Activated naive CD8-positive, alpha-beta T cell treated with anti-CD3 and anti-CD28 coated beads, Interleukin-2, amount 50 U/mL, for 24 hours (primary cell): ENCODE measurements at regions not wholly inside any gene's neighbourhood (a gene's known extent, or its start where the extent isn't known, plus 50 kb on each side); places are given as distances from the start of the nearest gene placed in this dataset.
"Not testable (repeated sequence)": the region's sequence is repeated elsewhere in the genome, so short reads cannot be mapped to it uniquely, and the experiment has no call there.

Experiments used
- ATAC-seq: fragments of 150-1000 bp; cut with Tn5 transposase; one replicate; pipeline ENCODE4 v1.10.0; 2021
- DNase-seq: peaks from one replicate; pipeline ENCODE4 v3.0.0; 2021
- H3K27ac Mint-ChIP-seq: one replicate; pipeline ENCODE4 v1.8.0; 2021; ENCODE audit warnings: mild to moderate bottlenecking, mixed read lengths
- H3K27me3 Mint-ChIP-seq: one replicate; pipeline ENCODE4 v1.8.0; 2021; ENCODE audit warnings: mixed read lengths
- H3K36me3 Mint-ChIP-seq: one replicate; pipeline ENCODE4 v1.8.0; 2021; ENCODE audit warnings: low read depth, mixed read lengths
- H3K4me1 Mint-ChIP-seq: one replicate; pipeline ENCODE4 v1.8.0; 2021; ENCODE audit warnings: mixed read lengths
- H3K4me3 Mint-ChIP-seq: one replicate; pipeline ENCODE4 v1.8.0; 2021; ENCODE audit warnings: mild to moderate bottlenecking, moderate library complexity, mixed read lengths
- H3K9me3 Mint-ChIP-seq: one replicate; pipeline ENCODE4 v1.8.0; 2021; ENCODE audit warnings: mixed read lengths

- DNase-seq, result no peak
- no peaks in the 10 kb centered on the region for H3K36me3 Mint-ChIP-seq
- H3K27ac Mint-ChIP-seq, result no peak overlapping the region
- H3K4me1 Mint-ChIP-seq, result no peaks in the 10 kb centered on the region
- H3K9me3 Mint-ChIP-seq, result no peaks in the 10 kb centered on the region
- no peaks in the 10 kb centered on the region for H3K27me3 Mint-ChIP-seq
- no peak for ATAC-seq
- H3K4me3 Mint-ChIP-seq, result no peak overlapping the region
These were observed 799.1 kb upstream of the SPRY2 start for GRCh38 chr13:81139987-81140386.

- DNase-seq, result no peak
These were observed 797.5 kb upstream of the SPRY2 start for GRCh38 chr13:81138353-81138980.

GRCh38 chr13:81133066-81133465, 792.1 kb upstream of the SPRY2 start:
- no peaks in the 10 kb centered on the region for H3K36me3 Mint-ChIP-seq
- H3K4me3 Mint-ChIP-seq, result no peak overlapping the region
- H3K4me1 Mint-ChIP-seq, result no peaks in the 10 kb centered on the region
- peaks cover 8% of the 10 kb centered on the region for H3K9me3 Mint-ChIP-seq
- no peaks in the 10 kb centered on the region for H3K27me3 Mint-ChIP-seq
- ATAC-seq (no peak), DNase-seq (no peak)
- H3K27ac Mint-ChIP-seq, result no peak overlapping the region

More at GRCh38 chr13:81138353-81138980, 797.5 kb upstream of the SPRY2 start:
- Mint-ChIP-seq H3K27ac (no peak overlapping the region), H3K27me3 (no peaks in the 10 kb centered on the region), H3K4me1 (no peaks in the 10 kb centered on the region), H3K9me3 (no peaks in the 10 kb centered on the region), H3K4me3 (no peak overlapping the region), H3K36me3 (no peaks in the 10 kb centered on the region)
- ATAC-seq, result no peak

GRCh38 chr13:81117416-81117815, 776.5 kb upstream of the SPRY2 start:
- Mint-ChIP-seq H3K4me3 (no peak overlapping the region), H3K27me3 (no peaks in the 10 kb centered on the region), H3K36me3 (no peaks in the 10 kb centered on the region), H3K4me1 (no peaks in the 10 kb centered on the region), H3K9me3 (no peaks in the 10 kb centered on the region), H3K27ac (no peak overlapping the region)
- no peak for DNase-seq
- ATAC-seq, result no peak

GRCh38 chr13:81116461-81117282, 775.7 kb upstream of the SPRY2 start:
- no peak for ATAC-seq
- Mint-ChIP-seq H3K9me3 (no peaks in the 10 kb centered on the region), H3K36me3 (no peaks in the 10 kb centered on the region), H3K27ac (no peak overlapping the region), H3K27me3 (no peaks in the 10 kb centered on the region), H3K4me1 (no peaks in the 10 kb centered on the region), H3K4me3 (no peak overlapping the region)
- DNase-seq, result no peak

DNA sequence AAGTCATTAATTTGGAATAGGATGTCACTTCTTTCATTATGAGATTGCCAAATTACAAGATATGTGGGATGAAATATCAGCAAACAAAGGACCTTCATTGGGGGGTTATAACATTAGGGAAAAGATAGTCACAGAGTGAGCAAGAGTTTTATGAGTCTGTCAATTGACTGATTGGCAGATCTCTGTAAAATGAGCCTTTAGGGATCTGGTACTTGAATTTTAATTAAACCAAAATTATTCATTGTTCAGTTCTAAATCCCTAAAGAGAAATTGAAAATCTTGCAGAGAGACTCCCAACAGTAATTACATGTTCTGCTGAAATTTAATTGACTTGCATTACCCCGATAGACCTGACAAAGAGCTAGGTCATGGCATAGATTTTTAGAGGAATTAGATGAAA, 768.1 kb upstream of the SPRY2 start:
- DNase-seq, result no peak
- no peaks in the 10 kb centered on the region for H3K36me3 Mint-ChIP-seq
- no peak overlapping the region for H3K27ac Mint-ChIP-seq
- H3K4me1 Mint-ChIP-seq, result no peaks in the 10 kb centered on the region
- no peak for ATAC-seq
- no peak overlapping the region for H3K4me3 Mint-ChIP-seq
- H3K9me3 Mint-ChIP-seq, result peaks cover 7% of the 10 kb centered on the region
- no peaks in the 10 kb centered on the region for H3K27me3 Mint-ChIP-seq

DNA sequence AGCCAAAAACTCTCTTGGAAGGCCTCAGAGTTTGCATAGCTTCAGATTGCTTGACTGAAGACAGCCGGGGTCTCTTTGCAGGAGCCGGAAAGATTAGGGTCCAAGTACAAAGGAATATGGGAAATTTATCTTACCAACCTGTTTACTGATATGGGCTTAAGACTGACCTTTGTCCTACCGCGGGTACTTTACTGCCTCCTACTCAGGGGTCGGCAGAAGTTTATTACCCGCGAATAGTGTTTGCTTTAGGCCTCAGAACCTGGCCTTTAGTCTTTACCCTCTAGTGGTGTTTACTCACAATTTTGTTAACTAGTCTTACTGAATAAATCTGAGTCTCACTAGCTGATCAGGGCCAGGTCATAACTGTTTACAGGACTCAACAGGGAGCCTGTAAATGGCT, 765.4 kb upstream of the SPRY2 start:
- Mint-ChIP-seq H3K27me3 (no peaks in the 10 kb centered on the region), H3K27ac (no peak overlapping the region), H3K36me3 (no peaks in the 10 kb centered on the region), H3K9me3 (peaks cover 10% of the 10 kb centered on the region), H3K4me3 (no peak overlapping the region), H3K4me1 (no peaks in the 10 kb centered on the region)
- ATAC-seq (no peak), DNase-seq (no peak)

DNA sequence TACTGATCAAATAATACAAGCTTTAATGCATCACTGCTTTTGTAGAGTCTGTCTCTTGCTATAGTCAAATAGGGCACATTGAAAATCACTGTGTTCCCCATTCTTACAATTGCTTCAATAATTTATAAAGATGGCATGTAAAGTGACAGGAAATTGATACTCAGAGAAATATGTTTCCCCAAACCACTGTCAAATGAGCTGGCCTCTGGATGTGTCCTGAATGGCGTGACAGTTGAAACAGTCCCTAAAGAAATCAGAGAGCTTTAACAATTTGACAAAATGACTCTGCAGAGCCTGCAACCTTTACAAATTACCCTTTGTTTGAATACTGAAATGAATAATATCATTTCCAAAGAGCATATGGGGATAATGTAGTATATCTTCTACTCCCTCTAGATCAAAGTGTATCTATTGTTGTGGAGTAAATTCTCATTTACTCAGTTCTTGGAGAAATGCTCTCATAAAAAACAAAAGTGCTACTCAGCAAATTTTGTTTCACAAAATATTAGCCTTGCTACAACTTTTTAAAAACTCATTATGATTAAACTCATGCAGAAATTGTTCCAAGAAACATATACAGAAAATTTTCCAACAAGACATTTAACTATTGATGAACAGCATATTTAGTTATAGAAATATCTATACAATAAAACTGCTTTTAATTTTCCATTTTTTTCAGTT, 763.2 kb upstream of the SPRY2 start:
- ATAC-seq, result no peak
- Mint-ChIP-seq H3K27me3 (no peaks in the 10 kb centered on the region), H3K27ac (no peak overlapping the region), H3K9me3 (peaks cover 20% of the 10 kb centered on the region), H3K4me1 (no peaks in the 10 kb centered on the region), H3K36me3 (no peaks in the 10 kb centered on the region), H3K4me3 (no peak overlapping the region)
- DNase-seq, result no peak

- H3K36me3 Mint-ChIP-seq, H3K27me3 Mint-ChIP-seq, H3K4me1 Mint-ChIP-seq, H3K27ac Mint-ChIP-seq, DNase-seq, ATAC-seq, H3K4me3 Mint-ChIP-seq: not testable (repeated sequence)
- peaks cover 13% of the 10 kb centered on the region for H3K9me3 Mint-ChIP-seq
These were observed 761.1 kb upstream of the SPRY2 start for GRCh38 chr13:81102066-81102465.

DNA sequence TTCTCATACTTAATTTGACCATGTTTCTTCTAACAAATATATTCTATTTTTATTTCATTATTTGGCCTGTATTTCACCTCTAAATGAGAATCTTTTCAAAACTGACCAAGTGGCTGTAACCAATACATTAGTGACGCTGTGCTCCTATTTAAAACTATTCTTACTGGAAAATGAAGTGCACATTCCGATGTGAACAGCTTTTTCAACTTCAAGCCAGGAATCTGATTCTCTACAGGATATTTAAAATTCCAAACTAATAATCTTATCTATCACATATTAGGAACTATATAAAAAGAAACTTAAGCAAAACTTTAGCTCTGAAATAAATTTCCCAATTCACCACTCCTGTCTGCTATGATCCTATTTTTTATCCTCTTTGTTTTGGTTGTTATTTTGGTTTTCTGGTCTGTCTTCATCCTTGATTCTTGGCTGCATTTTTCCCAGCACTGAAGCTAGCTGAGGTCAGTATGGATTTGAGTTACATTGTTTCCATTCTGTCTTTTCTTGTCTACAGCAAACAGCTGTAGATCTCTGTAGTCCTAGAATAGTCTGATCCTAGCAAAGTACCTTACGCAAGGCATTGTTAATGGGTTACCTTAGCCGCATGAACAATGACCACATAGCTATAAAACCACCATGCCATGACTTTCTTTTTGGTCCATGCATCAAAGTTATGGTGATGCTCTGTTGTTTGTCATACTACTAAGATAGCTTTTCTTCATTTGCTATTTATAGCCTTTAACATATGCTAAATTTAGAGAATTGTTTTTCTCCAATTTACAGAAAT, 748.6 kb upstream of the SPRY2 start:
- Mint-ChIP-seq H3K27ac (no peak overlapping the region), H3K27me3 (no peaks in the 10 kb centered on the region)
- DNase-seq, result no peak

GRCh38 chr13:81080911-81081454, 740.1 kb upstream of the SPRY2 start:
- no peaks in the 10 kb centered on the region for H3K36me3 Mint-ChIP-seq
- no peak for ATAC-seq
- no peak overlapping the region for H3K4me3 Mint-ChIP-seq
- no peak for DNase-seq
- H3K4me1 Mint-ChIP-seq, result no peaks in the 10 kb centered on the region
- H3K27me3 Mint-ChIP-seq, result no peaks in the 10 kb centered on the region
- peaks cover 10% of the 10 kb centered on the region for H3K9me3 Mint-ChIP-seq
- no peak overlapping the region for H3K27ac Mint-ChIP-seq

More for the DNA sequence above, 748.6 kb upstream of the SPRY2 start:
- H3K4me1 Mint-ChIP-seq, result no peaks in the 10 kb centered on the region
- no peak for ATAC-seq
- H3K9me3 Mint-ChIP-seq, result no peaks in the 10 kb centered on the region
- no peak overlapping the region for H3K4me3 Mint-ChIP-seq
- H3K36me3 Mint-ChIP-seq, result no peaks in the 10 kb centered on the region

GRCh38 chr13:81078048-81078447, 737.1 kb upstream of the SPRY2 start:
- H3K4me3 Mint-ChIP-seq, result no peak overlapping the region
- H3K36me3 Mint-ChIP-seq, result no peaks in the 10 kb centered on the region
- ATAC-seq (no peak), DNase-seq (no peak)
- no peaks in the 10 kb centered on the region for H3K27me3 Mint-ChIP-seq
- no peaks in the 10 kb centered on the region for H3K4me1 Mint-ChIP-seq
- H3K9me3 Mint-ChIP-seq, result peaks cover 10% of the 10 kb centered on the region
- H3K27ac Mint-ChIP-seq, result no peak overlapping the region

DNA sequence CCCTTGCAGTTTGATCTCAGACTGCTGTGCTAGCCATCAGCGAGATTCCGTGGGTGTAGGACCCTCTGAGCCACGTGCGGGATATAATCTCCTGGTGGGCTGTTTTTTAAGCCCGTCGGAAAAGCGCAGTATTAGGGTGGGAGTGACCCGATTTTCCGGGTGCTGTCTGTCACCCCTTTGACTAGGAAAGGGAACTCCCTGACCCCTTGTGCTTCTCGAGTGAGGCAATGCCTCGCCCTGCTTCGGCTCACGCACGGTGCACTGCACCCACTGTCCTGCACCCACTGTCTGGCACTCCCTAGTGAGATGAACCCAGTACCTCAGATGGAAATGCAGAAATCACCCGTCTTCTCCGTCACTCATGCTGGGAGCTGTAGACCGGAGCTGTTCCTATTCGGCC, 728.9 kb upstream of the SPRY2 start:
- not testable (repeated sequence) for H3K36me3 Mint-ChIP-seq, H3K9me3 Mint-ChIP-seq, H3K4me1 Mint-ChIP-seq, H3K27me3 Mint-ChIP-seq, DNase-seq, H3K4me3 Mint-ChIP-seq, ATAC-seq, H3K27ac Mint-ChIP-seq

DNA sequence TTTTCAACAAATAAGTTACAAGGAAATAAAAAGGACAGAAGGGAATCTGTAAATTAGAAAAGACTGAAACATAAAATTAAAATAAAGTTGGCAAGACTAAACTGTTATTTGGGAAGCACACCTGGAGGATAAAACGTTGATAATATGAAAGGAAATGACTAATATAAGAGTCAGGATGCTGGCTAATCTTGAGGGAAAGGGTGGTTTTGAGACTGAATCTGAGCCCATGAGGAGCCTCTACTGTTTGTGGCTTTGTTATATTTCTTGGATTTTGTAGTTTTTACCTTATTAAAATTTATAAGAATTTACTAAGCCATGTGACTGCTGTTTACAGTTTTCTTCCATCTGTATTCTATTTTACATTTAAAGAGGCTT, 718.0 kb upstream of the SPRY2 start:
- H3K27ac Mint-ChIP-seq, result no peak overlapping the region
- no peak overlapping the region for H3K4me3 Mint-ChIP-seq
- H3K36me3 Mint-ChIP-seq, result no peaks in the 10 kb centered on the region
- H3K4me1 Mint-ChIP-seq, result no peaks in the 10 kb centered on the region
- ATAC-seq (no peak), DNase-seq (no peak)
- peaks cover 4% of the 10 kb centered on the region for H3K9me3 Mint-ChIP-seq
- H3K27me3 Mint-ChIP-seq, result no peaks in the 10 kb centered on the region
